ENCODE measurements at regions not wholly inside any gene's neighbourhood (a gene's known extent, or its start where the extent isn't known, plus 50 kb on each side); places are given as distances from the start of the nearest gene placed in this dataset.

GRCh38 chr5:136686192-136686872, 321.0 kb upstream of the TRPC7 start:
- no peaks in the 10 kb centered on the region for H3K79me2 ChIP-seq (ENCODE audit: low read depth)
- no peak overlapping the region for H3K27ac Mint-ChIP-seq
- no peaks in the 10 kb centered on the region for H4K20me1 ChIP-seq (ENCODE audit: low read depth)
- H3K27me3 Mint-ChIP-seq (ENCODE audit: insufficient read depth, low read depth): peaks cover 2% of the 10 kb centered on the region
- H2AFZ ChIP-seq (replicated peaks): no peak overlapping the region
- H3K9ac ChIP-seq: no peak overlapping the region
- no peaks in the 10 kb centered on the region for H3K4me1 Mint-ChIP-seq
- TF ChIP-seq CTCF (IDR thresholded peaks at IDR 0.05) (peak; percentile 68), EZH2phosphoT487 (IDR thresholded peaks at IDR 0.05) (no peak)
- no peaks in the 10 kb centered on the region for H3K9me3 ChIP-seq (ENCODE audit: low read depth)
- no peaks in the 10 kb centered on the region for H3K27me3 ChIP-seq
- H3F3A ChIP-seq (ENCODE audit: low read depth): no peaks in the 10 kb centered on the region
- no peaks in the 10 kb centered on the region for H3K36me3 Mint-ChIP-seq
- H3K4me1 ChIP-seq: no peaks in the 10 kb centered on the region
- H3K4me3 Mint-ChIP-seq: no peak overlapping the region
- no peaks in the 10 kb centered on the region for H3K36me3 ChIP-seq
- H3K27ac ChIP-seq: no peak overlapping the region
- peaks cover 21% of the 10 kb centered on the region for H3K9me3 Mint-ChIP-seq
- H3K4me3 ChIP-seq: no peak overlapping the region
- DNase-seq (ENCODE audit: low spot score): peak; percentile 58
- H3K4me2 ChIP-seq: no peak overlapping the region

- no peaks in the 10 kb centered on the region for H3K4me1 ChIP-seq
- H3K27ac ChIP-seq: no peak overlapping the region
- no peak overlapping the region for H3K4me3 ChIP-seq
- no peaks in the 10 kb centered on the region for H3K36me3 ChIP-seq
- H3K27me3 Mint-ChIP-seq (ENCODE audit: insufficient read depth, low read depth): peaks cover 2% of the 10 kb centered on the region
- H2AFZ ChIP-seq (replicated peaks): no peak overlapping the region
- no peak for DNase-seq (ENCODE audit: low spot score)
- peaks cover 6% of the 10 kb centered on the region for H3K4me1 Mint-ChIP-seq
- no peak overlapping the region for H3K9ac ChIP-seq
- H3K4me3 Mint-ChIP-seq: no peak overlapping the region
- no peak overlapping the region for H3K27ac Mint-ChIP-seq
- H3K79me2 ChIP-seq (ENCODE audit: low read depth): no peaks in the 10 kb centered on the region
- no peak for TF ChIP-seq CTCF (IDR thresholded peaks at IDR 0.05)
- TF ChIP-seq EZH2phosphoT487 (IDR thresholded peaks at IDR 0.05): no peak
- no peaks in the 10 kb centered on the region for H4K20me1 ChIP-seq (ENCODE audit: low read depth)
- no peak overlapping the region for H3K4me2 ChIP-seq
- H3K9me3 ChIP-seq (ENCODE audit: low read depth): peaks cover 4% of the 10 kb centered on the region
- no peaks in the 10 kb centered on the region for H3K27me3 ChIP-seq
- H3K36me3 Mint-ChIP-seq: no peaks in the 10 kb centered on the region
- H3F3A ChIP-seq (ENCODE audit: low read depth): no peaks in the 10 kb centered on the region
- peaks cover 14% of the 10 kb centered on the region for H3K9me3 Mint-ChIP-seq
Measured at GRCh38 chr5:136682986-136683385, 317.6 kb upstream of the TRPC7 start.

GRCh38 chr5:136679233-136679632, 313.9 kb upstream of the TRPC7 start:
- H3K4me3 ChIP-seq: no peak overlapping the region
- H3K36me3 Mint-ChIP-seq: no peaks in the 10 kb centered on the region
- no peaks in the 10 kb centered on the region for H3K36me3 ChIP-seq
- H3K9ac ChIP-seq: no peak overlapping the region
- H3K27ac ChIP-seq: no peak overlapping the region
- no peak overlapping the region for H2AFZ ChIP-seq (replicated peaks)
- no peaks in the 10 kb centered on the region for H3K27me3 ChIP-seq
- no peaks in the 10 kb centered on the region for H3K27me3 Mint-ChIP-seq (ENCODE audit: insufficient read depth, low read depth)
- no peak overlapping the region for H3K4me3 Mint-ChIP-seq
- H3K9me3 ChIP-seq (ENCODE audit: low read depth): peaks cover 4% of the 10 kb centered on the region
- H3K79me2 ChIP-seq (ENCODE audit: low read depth): no peaks in the 10 kb centered on the region
- TF ChIP-seq EZH2 (IDR thresholded peaks at IDR 0.05): no peak
- TF ChIP-seq EZH2phosphoT487 (IDR thresholded peaks at IDR 0.05): no peak
- TF ChIP-seq CTCF (IDR thresholded peaks at IDR 0.05): no peak
- no peaks in the 10 kb centered on the region for H4K20me1 ChIP-seq (ENCODE audit: low read depth)
- H3K9me3 Mint-ChIP-seq: peaks cover 5% of the 10 kb centered on the region
- no peaks in the 10 kb centered on the region for H3K4me1 ChIP-seq
- no peak overlapping the region for H3K4me2 ChIP-seq
- DNase-seq (ENCODE audit: low spot score): no peak
- no peaks in the 10 kb centered on the region for H3F3A ChIP-seq (ENCODE audit: low read depth)
- no peak overlapping the region for H3K27ac Mint-ChIP-seq
- peaks cover 6% of the 10 kb centered on the region for H3K4me1 Mint-ChIP-seq

Data from neural progenitor cell (in vitro differentiated cells).